ENCODE measurements at regions not wholly inside any gene's neighbourhood (a gene's known extent, or its start where the extent isn't known, plus 50 kb on each side); places are given as distances from the start of the nearest gene placed in this dataset.

GRCh38 chr10:60629332-60629731 lies 148.9 kb upstream of the CDK1 start:
- no peak overlapping the region for H2AFZ ChIP-seq (ENCODE audit: low read depth, low read length)
- ATAC-seq (ENCODE audit: insufficient read depth, low read depth) (no peak), DNase-seq (no peak)
- H4K20me1 ChIP-seq (ENCODE audit: insufficient read depth, low read length) = no peaks in the 10 kb centered on the region
- H3K27me3 ChIP-seq (ENCODE audit: insufficient read depth, low read length, poor library complexity) = no peaks in the 10 kb centered on the region
- H3K36me3 ChIP-seq (ENCODE audit: insufficient read depth, low read length) = no peaks in the 10 kb centered on the region
- no peak overlapping the region for H3K4me3 ChIP-seq (ENCODE audit: low read depth in 1 of 2, low read length in 2 of 2)
- no peaks in the 10 kb centered on the region for H3K4me1 ChIP-seq (ENCODE audit: insufficient read depth, low read length)
- no peaks in the 10 kb centered on the region for H3K9me3 ChIP-seq (ENCODE audit: insufficient read depth, low read length, severe bottlenecking)
- H3K27ac ChIP-seq (ENCODE audit: low read length) = no peak overlapping the region
- no peak overlapping the region for H3K4me2 ChIP-seq (ENCODE audit: insufficient read depth, low read length)
- no peak for TF ChIP-seq EZH2 (IDR thresholded peaks at IDR 0.05; ENCODE audit: borderline replicate concordance, low read depth, low read length, severe bottlenecking)
- TF ChIP-seq CTCF (IDR thresholded peaks at IDR 0.05; ENCODE audit: borderline replicate concordance, extremely low read depth, low read length, poor library complexity, severe bottlenecking) = no peak
- H3K79me2 ChIP-seq (ENCODE audit: insufficient read depth, low read length) = no peaks in the 10 kb centered on the region
- H3K9ac ChIP-seq (ENCODE audit: low read depth, low read length) = no peak overlapping the region

GRCh38 chr10:60627778-60628748 lies 150.2 kb upstream of the CDK1 start:
- TF ChIP-seq CTCF (IDR thresholded peaks at IDR 0.05; ENCODE audit: borderline replicate concordance, extremely low read depth, low read length, poor library complexity, severe bottlenecking) = no peak
- TF ChIP-seq EZH2 (IDR thresholded peaks at IDR 0.05; ENCODE audit: borderline replicate concordance, low read depth, low read length, severe bottlenecking) = no peak
- no peaks in the 10 kb centered on the region for H3K79me2 ChIP-seq (ENCODE audit: insufficient read depth, low read length)
- H3K9ac ChIP-seq (ENCODE audit: low read depth, low read length) = no peak overlapping the region
- no peak overlapping the region for H3K27ac ChIP-seq (ENCODE audit: low read length)
- no peak overlapping the region for H3K4me2 ChIP-seq (ENCODE audit: insufficient read depth, low read length)
- no peak overlapping the region for H2AFZ ChIP-seq (ENCODE audit: low read depth, low read length)
- ATAC-seq (ENCODE audit: insufficient read depth, low read depth) (no peak), DNase-seq (no peak)
- H3K9me3 ChIP-seq (ENCODE audit: insufficient read depth, low read length, severe bottlenecking) = no peaks in the 10 kb centered on the region
- no peaks in the 10 kb centered on the region for H3K4me1 ChIP-seq (ENCODE audit: insufficient read depth, low read length)
- no peak overlapping the region for H3K4me3 ChIP-seq (ENCODE audit: low read depth in 1 of 2, low read length in 2 of 2)
- H3K36me3 ChIP-seq (ENCODE audit: insufficient read depth, low read length) = no peaks in the 10 kb centered on the region
- H4K20me1 ChIP-seq (ENCODE audit: insufficient read depth, low read length) = no peaks in the 10 kb centered on the region
- H3K27me3 ChIP-seq (ENCODE audit: insufficient read depth, low read length, poor library complexity) = no peaks in the 10 kb centered on the region

GRCh38 chr10:60626037-60626436 lies 152.2 kb upstream of the CDK1 start:
- H3K27ac ChIP-seq (ENCODE audit: low read length) = no peak overlapping the region
- no peak overlapping the region for H3K4me3 ChIP-seq (ENCODE audit: low read depth in 1 of 2, low read length in 2 of 2)
- TF ChIP-seq EZH2 (IDR thresholded peaks at IDR 0.05; ENCODE audit: borderline replicate concordance, low read depth, low read length, severe bottlenecking) = no peak
- no peak for TF ChIP-seq CTCF (IDR thresholded peaks at IDR 0.05; ENCODE audit: borderline replicate concordance, extremely low read depth, low read length, poor library complexity, severe bottlenecking)
- no peaks in the 10 kb centered on the region for H3K79me2 ChIP-seq (ENCODE audit: insufficient read depth, low read length)
- no peaks in the 10 kb centered on the region for H3K27me3 ChIP-seq (ENCODE audit: insufficient read depth, low read length, poor library complexity)
- H3K4me2 ChIP-seq (ENCODE audit: insufficient read depth, low read length) = no peak overlapping the region
- H4K20me1 ChIP-seq (ENCODE audit: insufficient read depth, low read length) = no peaks in the 10 kb centered on the region
- H2AFZ ChIP-seq (ENCODE audit: low read depth, low read length) = no peak overlapping the region
- DNase-seq = no peak
- H3K9me3 ChIP-seq (ENCODE audit: insufficient read depth, low read length, severe bottlenecking) = no peaks in the 10 kb centered on the region
- no peaks in the 10 kb centered on the region for H3K36me3 ChIP-seq (ENCODE audit: insufficient read depth, low read length)
- H3K9ac ChIP-seq (ENCODE audit: low read depth, low read length) = no peak overlapping the region
- no peaks in the 10 kb centered on the region for H3K4me1 ChIP-seq (ENCODE audit: insufficient read depth, low read length)
- ATAC-seq (ENCODE audit: insufficient read depth, low read depth) = no peak

Measured in DND-41 (cell line).